GM18517 (cell line): ENCODE measurements at regions not wholly inside any gene's neighbourhood (a gene's known extent, or its start where the extent isn't known, plus 50 kb on each side); places are given as distances from the start of the nearest gene placed in this dataset.
"Not testable (repeated sequence)": the region's sequence is repeated elsewhere in the genome, so short reads cannot be mapped to it uniquely, and the experiment has no call there.

Experiments used
- ATAC-seq: cut with Tn5 transposase; IDR thresholded peaks from one replicate; pipeline ENCODE4 v1.9.1; 2021; ENCODE audit warnings: mild to moderate bottlenecking, moderate library complexity; ENCODE audit not compliant: unreplicated experiment

GRCh38 chr4:84231539-84232055 is 267.5 kb downstream of the NKX6-1 start:
- ATAC-seq, result no peak

GRCh38 chr4:84224522-84224921 is 274.6 kb downstream of the NKX6-1 start:
- ATAC-seq, result no peak

GRCh38 chr4:84221704-84222103 is 277.4 kb downstream of the NKX6-1 start:
- ATAC-seq, result no peak

GRCh38 chr4:84220990-84221389 is 278.1 kb downstream of the NKX6-1 start:
- peak; percentile 78 for ATAC-seq

GRCh38 chr4:84219656-84220055 is 279.4 kb downstream of the NKX6-1 start:
- ATAC-seq, result no peak

GRCh38 chr4:84218031-84218430 is 281.1 kb downstream of the NKX6-1 start:
- ATAC-seq, result no peak

- no peak for ATAC-seq
These were observed 283.9 kb downstream of the NKX6-1 start for GRCh38 chr4:84215217-84215616.

GRCh38 chr4:84206226-84206625 is 292.9 kb downstream of the NKX6-1 start:
- ATAC-seq, result not testable (repeated sequence)

- ATAC-seq, result no peak
These were observed 309.9 kb downstream of the NKX6-1 start for GRCh38 chr4:84189144-84189543.

GRCh38 chr4:84179409-84179808 is 319.7 kb downstream of the NKX6-1 start:
- no peak for ATAC-seq

- ATAC-seq, result no peak
These were observed 321.1 kb downstream of the NKX6-1 start for GRCh38 chr4:84177831-84178542.

- ATAC-seq, result no peak
These were observed 323.1 kb downstream of the NKX6-1 start for GRCh38 chr4:84176016-84176415.

- no peak for ATAC-seq
These were observed 327.2 kb downstream of the NKX6-1 start for GRCh38 chr4:84171871-84172270.

- ATAC-seq, result no peak
These were observed 331.5 kb downstream of the NKX6-1 start for GRCh38 chr4:84167564-84167963.

GRCh38 chr4:84167093-84167492 is 332.0 kb downstream of the NKX6-1 start:
- no peak for ATAC-seq

- no peak for ATAC-seq
These were observed 332.6 kb downstream of the NKX6-1 start for GRCh38 chr4:84166486-84166885.

GRCh38 chr4:84164201-84164600 is 334.9 kb downstream of the NKX6-1 start:
- no peak for ATAC-seq

- no peak for ATAC-seq
These were observed 339.3 kb downstream of the NKX6-1 start for GRCh38 chr4:84159762-84160161.

GRCh38 chr4:84158670-84159069 is 340.4 kb downstream of the NKX6-1 start:
- no peak for ATAC-seq

GRCh38 chr4:84151574-84151973 is 347.5 kb downstream of the NKX6-1 start:
- ATAC-seq, result no peak

- no peak for ATAC-seq
These were observed 348.9 kb downstream of the NKX6-1 start for GRCh38 chr4:84150177-84150576.

- ATAC-seq, result no peak
These were observed 351.3 kb downstream of the NKX6-1 start for GRCh38 chr4:84147831-84148230.
